Naive thymus-derived CD4-positive, alpha-beta T cell (primary cell): ENCODE measurements at regions not wholly inside any gene's neighbourhood (a gene's known extent, or its start where the extent isn't known, plus 50 kb on each side); places are given as distances from the start of the nearest gene placed in this dataset.
"Not testable (repeated sequence)": the region's sequence is repeated elsewhere in the genome, so short reads cannot be mapped to it uniquely, and the experiment has no call there.

Source experiments
- ATAC-seq: fragments of 150-1000 bp; cut with Tn5 transposase; 2 replicates; pipeline ENCODE4 v1.10.0; 2021; ENCODE audit warnings: mild to moderate bottlenecking, moderate library complexity
- CTCF ChIA-PET: fragments of 350-600 bp; sonication (Branson Sonifier 250); formaldehyde crosslinking; loops from one replicate; lab custom pipeline; 2021; ENCODE audit warnings: antibody characterized with exemption; lab: Charles Lee
- POLR2A ChIA-PET: fragments of 350-600 bp; sonication (Branson Sonifier 250); formaldehyde crosslinking; loops from one replicate; lab custom pipeline; 2021; ENCODE audit warnings: antibody characterized with exemption, inconsistent platforms; lab: Charles Lee
- DNase-seq, 9 donors: peaks; one replicate each; pipeline versions ENCODE4 v3.0.0 to v3.0.0-alpha.2; 2020 to 2022; ENCODE audit warnings: mixed read lengths in 1 of 9
- H3K27ac ChIP-seq: one replicate; pipeline ENCODE4 v1.7.0; 2013; ENCODE audit warnings: mild to moderate bottlenecking, low read depth, low read length, moderate library complexity
- H3K27me3 ChIP-seq, 2 donors: one replicate each; pipeline ENCODE4 v1.7.0; 2013; ENCODE audit warnings: low read length in 2 of 2, mild to moderate bottlenecking in 2 of 2, moderate library complexity in 2 of 2; ENCODE audit not compliant: control insufficient read depth in 2 of 2, insufficient read depth in 2 of 2
- H3K36me3 ChIP-seq, 3 experiments: 1 replicate in 2 of 3; 2 replicates in 1 of 3; pipeline ENCODE4 v1.7.0; 2013; ENCODE audit warnings: low read length in 3 of 3, mild to moderate bottlenecking in 3 of 3, moderate library complexity in 1 of 3; ENCODE audit not compliant: insufficient read depth in 3 of 3, control insufficient read depth in 2 of 3
- H3K4me1 ChIP-seq, 2 donors: one replicate each; pipeline ENCODE4 v1.7.0; 2013; ENCODE audit warnings: low read length in 2 of 2, mild to moderate bottlenecking in 2 of 2, moderate library complexity in 1 of 2; ENCODE audit not compliant: control insufficient read depth in 2 of 2, insufficient read depth in 2 of 2
- H3K4me3 ChIP-seq: 2 replicates; pipeline ENCODE4 v1.7.0; 2013; ENCODE audit warnings: mild to moderate bottlenecking, low read length
- H3K9me3 ChIP-seq, 3 experiments: 1 replicate in 2 of 3; 2 replicates in 1 of 3; pipeline ENCODE4 v1.7.0; 2013; ENCODE audit warnings: low read length in 3 of 3; ENCODE audit not compliant: control insufficient read depth in 2 of 3
- H3K27ac Mint-ChIP-seq, 9 donors: one replicate each; pipeline ENCODE4 v1.8.0; 2020 to 2022; ENCODE audit warnings: mixed read lengths in 9 of 9, mild to moderate bottlenecking in 8 of 9, moderate library complexity in 5 of 9, inconsistent platforms in 2 of 9
- H3K27me3 Mint-ChIP-seq, 5 donors: one replicate each; pipeline ENCODE4 v1.8.0; 2021 to 2022; ENCODE audit warnings: mixed read lengths in 5 of 5, mild to moderate bottlenecking in 1 of 5
- H3K36me3 Mint-ChIP-seq, 5 donors: one replicate each; pipeline ENCODE4 v1.8.0; 2020 to 2022; ENCODE audit warnings: mixed read lengths in 5 of 5, mild to moderate bottlenecking in 3 of 5, inconsistent platforms in 1 of 5
- H3K4me1 Mint-ChIP-seq, 7 donors: one replicate each; pipeline ENCODE4 v1.8.0; 2020 to 2022; ENCODE audit warnings: mixed read lengths in 7 of 7, mild to moderate bottlenecking in 3 of 7, inconsistent platforms in 1 of 7
- H3K4me3 Mint-ChIP-seq, 10 donors: one replicate each; pipeline ENCODE4 v1.8.0; 2020 to 2022; ENCODE audit warnings: mild to moderate bottlenecking in 10 of 10, mixed read lengths in 10 of 10, moderate library complexity in 6 of 10, inconsistent platforms in 2 of 10
- H3K9me3 Mint-ChIP-seq, 11 donors: one replicate each; pipeline ENCODE4 v1.8.0; 2020 to 2022; ENCODE audit warnings: mixed read lengths in 11 of 11, mild to moderate bottlenecking in 4 of 11, inconsistent platforms in 1 of 11, moderate library complexity in 1 of 11
- intact Hi-C, 2 donors: fragments of 100-400 bp; cut with micrococcal nuclease; formaldehyde crosslinking; loops; one replicate each; pipeline ENCODE4 v1.15.1; 2023

DNA sequence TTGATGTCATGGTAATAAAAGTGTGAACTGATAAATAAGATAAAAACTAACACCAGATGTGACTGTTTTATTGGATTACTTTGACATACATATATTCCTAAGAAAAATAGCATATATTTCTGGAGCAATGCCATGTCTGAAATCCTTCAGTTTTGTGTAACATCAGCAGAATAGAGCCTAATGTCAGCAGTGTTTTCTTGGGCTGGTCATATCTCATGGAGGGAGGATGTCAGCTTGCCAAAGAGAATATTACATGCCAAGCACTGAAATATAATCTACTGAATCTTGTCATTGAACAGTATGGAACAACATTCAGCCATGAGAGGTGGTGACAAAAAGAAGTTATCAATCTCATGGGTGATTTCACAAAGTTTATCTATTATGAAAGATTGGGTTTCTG is 220.3 kb downstream of the KLHL28 start:
- H3K36me3 ChIP-seq: no peaks in the 10 kb centered on the region
- no peak overlapping the region for H3K4me3 Mint-ChIP-seq
- DNase-seq (no peak), ATAC-seq (no peak)
- H3K4me3 ChIP-seq: no peak overlapping the region
- peaks cover 0 to 12% (median 0%) of the 10 kb centered on the region in 11 donors for H3K9me3 Mint-ChIP-seq
- POLR2A ChIA-PET: no interaction called here
- intact Hi-C loops: no loop called here
- CTCF ChIA-PET: no interaction called here
- H3K27ac Mint-ChIP-seq: no peak overlapping the region
- H3K27me3 Mint-ChIP-seq: peaks cover 0 to 12% (median 10%) of the 10 kb centered on the region in 5 donors
- no peaks in the 10 kb centered on the region for H3K4me1 ChIP-seq
- no peak overlapping the region for H3K27ac ChIP-seq
- no peaks in the 10 kb centered on the region for H3K36me3 Mint-ChIP-seq
- no peaks in the 10 kb centered on the region for H3K4me1 Mint-ChIP-seq
- no peaks in the 10 kb centered on the region for H3K9me3 ChIP-seq
- H3K27me3 ChIP-seq: no peaks in the 10 kb centered on the region

DNA sequence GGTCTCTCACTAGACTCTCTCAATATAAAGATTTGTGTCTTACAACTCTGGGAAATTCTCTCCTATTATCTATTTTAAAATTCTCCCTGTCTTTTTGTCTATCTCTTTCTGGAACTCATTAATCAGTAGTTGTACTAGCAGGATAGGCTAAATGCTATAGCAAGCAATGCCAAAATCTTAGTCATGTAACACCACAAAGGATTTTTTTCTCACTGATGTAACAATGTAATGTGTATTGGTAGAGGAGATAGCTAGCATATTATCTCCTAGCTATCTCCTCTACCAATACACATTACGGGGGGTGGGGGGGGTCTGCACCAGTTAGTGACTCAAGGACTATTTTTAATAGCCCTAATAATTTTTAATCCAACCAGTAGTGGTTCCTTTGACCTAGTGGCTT is 225.4 kb downstream of the KLHL28 start:
- Histone ChIP-seq H3K27me3 (no peaks in the 10 kb centered on the region), H3K9me3 (no peaks in the 10 kb centered on the region), H3K27ac (no peak overlapping the region), H3K4me3 (no peak overlapping the region), H3K4me1 (no peaks in the 10 kb centered on the region), H3K36me3 (no peaks in the 10 kb centered on the region)
- Mint-ChIP-seq H3K9me3 (peaks cover 0 to 12% (median 0%) of the 10 kb centered on the region in 11 donors), H3K27ac (no peak overlapping the region), H3K36me3 (no peaks in the 10 kb centered on the region), H3K4me3 (no peak overlapping the region), H3K27me3 (peaks cover 0 to 11% (median 6%) of the 10 kb centered on the region in 5 donors), H3K4me1 (peaks cover 0 to 1% (median 0%) of the 10 kb centered on the region in 7 donors)
- CTCF ChIA-PET: no interaction called here
- POLR2A ChIA-PET: no interaction called here
- no peak for DNase-seq
- intact Hi-C loops: no loop called here
- ATAC-seq: no peak

DNA sequence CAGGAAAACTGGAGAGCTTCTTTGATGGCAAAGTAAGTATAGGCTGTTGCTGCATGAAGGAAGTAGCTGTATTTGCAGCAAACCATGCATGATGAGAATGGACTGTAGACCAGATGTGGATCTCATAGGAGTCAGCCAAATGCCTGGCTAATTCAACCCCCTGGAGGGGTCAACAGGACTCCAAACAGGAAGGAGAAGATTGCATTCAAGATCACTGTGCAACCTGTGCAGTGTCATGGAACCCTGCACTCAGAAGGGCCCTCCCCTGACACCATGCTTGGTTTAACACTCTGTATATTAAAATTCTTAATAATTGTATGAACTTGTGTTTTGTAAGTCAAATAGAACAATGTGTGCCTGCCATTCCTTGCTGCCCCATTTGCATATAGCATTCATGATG is 225.1 kb upstream of the FSCB start:
- Histone ChIP-seq H3K4me1 (no peaks in the 10 kb centered on the region), H3K27ac (no peak overlapping the region), H3K4me3 (no peak overlapping the region), H3K36me3 (no peaks in the 10 kb centered on the region), H3K27me3 (no peaks in the 10 kb centered on the region), H3K9me3 (no peaks in the 10 kb centered on the region)
- peaks cover 0 to 7% (median 0%) of the 10 kb centered on the region in 11 donors for H3K9me3 Mint-ChIP-seq
- H3K36me3 Mint-ChIP-seq: no peaks in the 10 kb centered on the region
- ATAC-seq: no peak
- H3K27ac Mint-ChIP-seq: no peak overlapping the region
- intact Hi-C loops: no loop called here
- ChIA-PET CTCF (no interaction called here), POLR2A (no interaction called here)
- peaks cover 0 to 8% (median 5%) of the 10 kb centered on the region in 5 donors for H3K27me3 Mint-ChIP-seq
- peaks cover 0 to 2% (median 0%) of the 10 kb centered on the region in 7 donors for H3K4me1 Mint-ChIP-seq
- H3K4me3 Mint-ChIP-seq: no peak overlapping the region
- no peak for DNase-seq

DNA sequence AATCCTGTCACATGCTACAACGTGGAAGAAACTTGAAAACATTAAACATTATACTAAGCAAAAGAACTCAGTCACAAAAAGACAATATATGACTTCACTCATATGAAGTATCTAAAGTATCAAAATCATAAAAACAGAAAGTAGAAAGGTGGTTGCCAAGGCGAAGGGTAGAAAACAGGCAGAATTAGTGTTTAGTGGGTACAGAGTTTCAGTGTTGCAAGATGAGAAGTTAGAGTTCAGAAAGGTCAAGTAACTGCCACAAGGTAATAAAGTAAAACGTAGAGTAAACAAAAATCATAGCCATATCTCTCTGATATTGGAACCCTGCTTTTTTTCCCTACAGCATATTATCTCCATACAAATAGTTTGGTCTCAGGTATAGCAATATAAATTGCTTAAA is 223.8 kb upstream of the FSCB start:
- Mint-ChIP-seq H3K4me1 (peaks cover 0 to 2% (median 0%) of the 10 kb centered on the region in 7 donors), H3K9me3 (peaks cover 0 to 7% (median 0%) of the 10 kb centered on the region in 11 donors), H3K27me3 (peaks cover 0 to 8% (median 5%) of the 10 kb centered on the region in 5 donors), H3K36me3 (no peaks in the 10 kb centered on the region), H3K27ac (no peak overlapping the region), H3K4me3 (no peak overlapping the region)
- H3K4me3 ChIP-seq: no peak overlapping the region
- POLR2A ChIA-PET: no interaction called here
- ATAC-seq (no peak), DNase-seq (no peak)
- H3K9me3 ChIP-seq: no peaks in the 10 kb centered on the region
- no peaks in the 10 kb centered on the region for H3K36me3 ChIP-seq
- no peaks in the 10 kb centered on the region for H3K27me3 ChIP-seq
- no peak overlapping the region for H3K27ac ChIP-seq
- no peaks in the 10 kb centered on the region for H3K4me1 ChIP-seq
- CTCF ChIA-PET: no interaction called here
- intact Hi-C loops: no loop called here

DNA sequence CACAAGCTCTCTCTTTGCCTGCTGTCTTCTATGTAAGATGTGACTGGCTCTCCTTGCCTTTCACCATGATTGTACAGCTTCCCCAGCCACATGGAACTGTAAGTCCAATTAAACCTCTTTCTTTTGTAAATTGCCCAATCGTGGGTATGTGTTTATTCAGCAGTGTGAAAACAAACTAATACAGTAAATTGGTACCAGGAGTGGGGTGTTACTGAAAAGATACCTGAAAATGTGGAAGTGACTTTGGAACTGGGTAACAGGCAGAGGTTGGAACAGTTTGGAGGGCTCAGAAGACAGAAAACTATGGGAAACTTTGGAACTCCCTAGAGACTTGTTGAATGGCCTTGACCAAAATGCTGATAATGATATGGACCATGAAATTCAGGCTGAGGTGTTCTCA is 214.3 kb upstream of the FSCB start:
- POLR2A ChIA-PET, H3K4me1 ChIP-seq, H3K27me3 ChIP-seq, DNase-seq, H3K4me3 ChIP-seq, H3K36me3 Mint-ChIP-seq, H3K4me1 Mint-ChIP-seq, H3K27ac Mint-ChIP-seq, H3K27me3 Mint-ChIP-seq, intact Hi-C loops, H3K9me3 ChIP-seq, H3K36me3 ChIP-seq, ATAC-seq, H3K4me3 Mint-ChIP-seq, H3K27ac ChIP-seq: not testable (repeated sequence)
- peaks cover 0 to 51% (median 19%) of the 10 kb centered on the region in 11 donors for H3K9me3 Mint-ChIP-seq
- CTCF ChIA-PET: interaction anchor here (0.6 kb wide), 1 partner anchor 21 kb away, joined by 3 read pairs; no protein-coding TSS in a partner anchor

DNA sequence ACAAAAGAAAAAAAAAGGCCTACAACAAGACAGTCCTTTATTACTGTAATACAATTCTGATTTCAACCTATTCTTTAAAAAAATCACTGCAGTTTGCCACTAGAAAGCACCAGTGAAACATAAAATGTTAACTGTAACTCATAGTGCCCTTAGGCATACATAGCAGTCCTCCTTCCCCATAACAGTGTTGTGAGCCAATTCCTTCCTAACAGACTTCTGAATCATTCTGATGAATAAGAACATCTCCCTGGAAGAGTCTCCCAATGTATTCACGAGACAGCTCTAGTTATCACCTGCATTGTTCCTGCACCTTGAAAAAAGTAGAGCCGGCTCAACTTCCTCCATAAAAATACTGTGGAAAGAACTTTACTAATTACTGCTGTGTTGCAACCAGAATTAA is 213.6 kb upstream of the FSCB start:
- ChIA-PET POLR2A (no interaction called here), CTCF (interaction anchor here (0.6 kb wide), 1 partner anchor 21 kb away, joined by 3 read pairs; no protein-coding TSS in a partner anchor)
- H3K4me1 Mint-ChIP-seq: no peaks in the 10 kb centered on the region
- H3K9me3 ChIP-seq: no peaks in the 10 kb centered on the region
- H3K27ac ChIP-seq: no peak overlapping the region
- H3K4me3 ChIP-seq: no peak overlapping the region
- intact Hi-C loops: no loop called here
- H3K27me3 Mint-ChIP-seq: no peaks in the 10 kb centered on the region
- H3K27ac Mint-ChIP-seq: no peak overlapping the region
- ATAC-seq (no peak), DNase-seq (no peak)
- H3K27me3 ChIP-seq: no peaks in the 10 kb centered on the region
- no peak overlapping the region for H3K4me3 Mint-ChIP-seq
- peaks cover 0 to 53% (median 19%) of the 10 kb centered on the region in 11 donors for H3K9me3 Mint-ChIP-seq
- H3K36me3 ChIP-seq: no peaks in the 10 kb centered on the region
- no peaks in the 10 kb centered on the region for H3K4me1 ChIP-seq
- H3K36me3 Mint-ChIP-seq: peaks cover 0 to 7% (median 0%) of the 10 kb centered on the region in 5 donors

DNA sequence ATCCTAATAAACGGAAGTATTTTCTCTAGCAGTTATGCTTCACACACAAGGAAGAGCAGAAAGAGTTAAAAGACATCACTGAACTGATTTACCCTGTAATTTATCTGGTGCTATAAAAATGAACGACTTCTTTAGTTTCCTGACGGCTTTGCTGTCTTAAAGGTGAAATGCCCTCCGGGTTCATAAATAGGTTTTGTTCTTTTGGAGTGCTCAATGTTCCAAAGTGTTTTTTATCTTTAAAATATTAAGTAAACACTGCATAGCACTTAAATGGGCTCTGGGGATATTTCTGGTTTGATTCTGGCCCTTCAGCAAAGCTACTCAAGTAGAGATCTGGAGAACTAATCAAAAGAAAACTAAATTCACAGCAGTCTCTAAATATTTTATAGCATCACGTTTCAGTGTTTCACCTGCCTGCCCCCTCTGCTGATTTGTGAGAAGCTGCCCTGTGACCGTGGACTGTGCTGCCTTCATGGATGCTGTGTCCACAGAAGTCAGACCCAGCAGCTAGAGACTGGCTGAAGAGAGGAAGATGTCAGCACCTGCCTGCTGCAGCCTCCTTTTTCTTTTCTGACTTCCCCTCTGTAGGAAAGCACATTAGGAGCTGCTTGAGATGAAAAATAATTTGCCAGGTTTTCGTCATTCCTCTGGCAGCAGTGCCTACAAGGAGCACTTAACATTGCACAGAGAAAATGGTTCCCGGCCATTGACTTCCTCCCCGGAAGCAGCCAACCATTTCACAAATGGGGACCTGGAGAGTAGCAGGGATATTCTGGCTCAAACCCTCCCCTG is 205.1 kb upstream of the FSCB start:
- Mint-ChIP-seq H3K4me1 (no peaks in the 10 kb centered on the region), H3K9me3 (peaks cover 0 to 9% (median 3%) of the 10 kb centered on the region in 11 donors), H3K27ac (no peak overlapping the region), H3K27me3 (peaks cover 0 to 4% (median 0%) of the 10 kb centered on the region in 5 donors), H3K4me3 (no peak overlapping the region), H3K36me3 (peaks cover 0 to 2% (median 0%) of the 10 kb centered on the region in 5 donors)
- ChIA-PET POLR2A (no interaction called here), CTCF (no interaction called here)
- H3K27me3 ChIP-seq: no peaks in the 10 kb centered on the region
- no peak for ATAC-seq
- no peak overlapping the region for H3K27ac ChIP-seq
- H3K4me1 ChIP-seq: no peaks in the 10 kb centered on the region
- no peak overlapping the region for H3K4me3 ChIP-seq
- no peaks in the 10 kb centered on the region for H3K36me3 ChIP-seq
- H3K9me3 ChIP-seq: no peaks in the 10 kb centered on the region
- DNase-seq: no peak
- intact Hi-C loops: no loop called here
